Tibial artery (tissue), 4 donors: ENCODE measurements at regions not wholly inside any gene's neighbourhood (a gene's known extent, or its start where the extent isn't known, plus 50 kb on each side); places are given as distances from the start of the nearest gene placed in this dataset.

ENCODE experiments used
- DNase-seq, 2 donors: peaks; one replicate each; pipeline ENCODE4 v3.0.0-alpha.2; 2019
- H3K27ac ChIP-seq, 2 donors: fragments of 200-600 bp; sonication (generic) in 1 of 2; 1 replicate in 1 of 2; 2 replicates in 1 of 2; pipeline ENCODE4 v1.5.1; 2018 to 2019; ENCODE audit warnings: mild to moderate bottlenecking in 1 of 2
- H3K27me3 ChIP-seq, 2 donors: fragments of 200-600 bp; sonication (generic) in 1 of 2; one replicate each; pipeline versions ENCODE4 v1.5.1 to v1.6.0; 2016 to 2019
- H3K36me3 ChIP-seq, 3 donors: fragments of 200-600 bp; sonication (generic) in 2 of 3; one replicate each; pipeline ENCODE4 v1.5.1; 2016 to 2019; ENCODE audit warnings: mild to moderate bottlenecking in 2 of 3
- H3K4me1 ChIP-seq, 4 donors: fragments of 200-600 bp; sonication (generic) in 2 of 4; 1 replicate in 3 of 4; 2 replicates in 1 of 4; pipeline ENCODE4 v1.5.1; 2016 to 2019
- H3K4me3 ChIP-seq, 2 donors: fragments of 200-600 bp; sonication (generic) in 1 of 2; 1 replicate in 1 of 2; 2 replicates in 1 of 2; pipeline ENCODE4 v1.5.1; 2018 to 2019; ENCODE audit warnings: mild to moderate bottlenecking in 2 of 2
- H3K9me3 ChIP-seq, 3 donors: fragments of 200-600 bp; sonication (generic) in 1 of 3; one replicate each; pipeline ENCODE4 v1.5.1; 2016 to 2019
- CTCF ChIP-seq, 2 experiments: fragments of 200-600 bp in 1 of 2; fragments of 450-650 bp in 1 of 2; IDR thresholded peaks; one replicate each; pipeline ENCODE4 v1.5.1; 2017 to 2019; ENCODE audit warnings: antibody characterized with exemption in 2 of 2, mild to moderate bottlenecking in 1 of 2, moderate library complexity in 1 of 2
- intact Hi-C: fragments of 100-400 bp; cut with DNase I; formaldehyde crosslinking; loops from one replicate; pipeline ENCODE4 v1.15.0; 2023; ENCODE audit warnings: low total_unique reads

- Histone ChIP-seq H3K36me3 (no peaks in the 10 kb centered on the region), H3K4me3 (no peak overlapping the region), H3K4me1 (peaks cover 0 to 13% (median 4%) of the 10 kb centered on the region in 4 donors), H3K27me3 (no peaks in the 10 kb centered on the region), H3K9me3 (no peaks in the 10 kb centered on the region), H3K27ac (no peak overlapping the region)
- DNase-seq = no peak
- TF ChIP-seq CTCF (IDR thresholded peaks at IDR 0.05) = no peak
- intact Hi-C loops = no loop called here
These were observed 112.9 kb downstream of the ZBTB18 start for GRCh38 chr1:244163861-244164510.

- no peaks in the 10 kb centered on the region for H3K36me3 ChIP-seq
- no peak for TF ChIP-seq CTCF (IDR thresholded peaks at IDR 0.05)
- no peaks in the 10 kb centered on the region for H3K9me3 ChIP-seq
- no peak overlapping the region for H3K27ac ChIP-seq
- intact Hi-C loops = no loop called here
- no peak for DNase-seq
- H3K4me1 ChIP-seq = peaks cover 0 to 13% (median 4%) of the 10 kb centered on the region in 4 donors
- no peak overlapping the region for H3K4me3 ChIP-seq
- H3K27me3 ChIP-seq = no peaks in the 10 kb centered on the region
These were observed 113.4 kb downstream of the ZBTB18 start for GRCh38 chr1:244164511-244164890.

GRCh38 chr1:244165021-244165420 lies 113.9 kb downstream of the ZBTB18 start:
- Histone ChIP-seq H3K36me3 (no peaks in the 10 kb centered on the region), H3K27ac (no peak overlapping the region)
- intact Hi-C loops = no loop called here

GRCh38 chr1:244165701-244166100 lies 114.6 kb downstream of the ZBTB18 start:
- no peak for DNase-seq
- intact Hi-C loops = no loop called here
- Histone ChIP-seq H3K27me3 (no peaks in the 10 kb centered on the region), H3K36me3 (no peaks in the 10 kb centered on the region), H3K27ac (no peak overlapping the region), H3K4me1 (peaks cover 0 to 13% (median 4%) of the 10 kb centered on the region in 4 donors), H3K4me3 (no peak overlapping the region), H3K9me3 (no peaks in the 10 kb centered on the region)
- no peak for TF ChIP-seq CTCF (IDR thresholded peaks at IDR 0.05)

More at GRCh38 chr1:244165021-244165420, 113.9 kb downstream of the ZBTB18 start:
- no peak for TF ChIP-seq CTCF (IDR thresholded peaks at IDR 0.05)
- DNase-seq = no peak
- Histone ChIP-seq H3K27me3 (no peaks in the 10 kb centered on the region), H3K4me1 (peaks cover 0 to 13% (median 4%) of the 10 kb centered on the region in 4 donors), H3K4me3 (no peak overlapping the region), H3K9me3 (no peaks in the 10 kb centered on the region)

- intact Hi-C loops = no loop called here
- H3K27ac ChIP-seq = no peak overlapping the region
- TF ChIP-seq CTCF (IDR thresholded peaks at IDR 0.05) = no peak
- no peak overlapping the region for H3K4me3 ChIP-seq
- no peaks in the 10 kb centered on the region for H3K27me3 ChIP-seq
- no peaks in the 10 kb centered on the region for H3K9me3 ChIP-seq
- H3K4me1 ChIP-seq = peaks cover 0 to 21% (median 2%) of the 10 kb centered on the region in 4 donors
- H3K36me3 ChIP-seq = no peaks in the 10 kb centered on the region
- DNase-seq = no peak
These were observed 120.3 kb downstream of the ZBTB18 start for GRCh38 chr1:244171241-244171985.
